WERI-Rb-1 (cell line): ENCODE measurements at regions not wholly inside any gene's neighbourhood (a gene's known extent, or its start where the extent isn't known, plus 50 kb on each side); places are given as distances from the start of the nearest gene placed in this dataset.
"Not testable (repeated sequence)": the region's sequence is repeated elsewhere in the genome, so short reads cannot be mapped to it uniquely, and the experiment has no call there.

Source experiments
- DNase-seq: peaks from one replicate; pipeline ENCODE4 v3.0.0-alpha.2; 2020
- H3K27ac ChIP-seq: fragments of 250-450 bp; sonication (Bioruptor Pico); 2 replicates; pipeline ENCODE4 v1.5.1; 2020; ENCODE audit warnings: mild to moderate bottlenecking, moderate library complexity
- H3K27me3 ChIP-seq: fragments of 250-450 bp; sonication (Bioruptor Pico); 2 replicates; pipeline ENCODE4 v1.5.1; 2021; ENCODE audit warnings: mild to moderate bottlenecking, low read depth, moderate library complexity; ENCODE audit not compliant: insufficient read depth, severe bottlenecking
- H3K36me3 ChIP-seq: fragments of 250-450 bp; sonication (Bioruptor Pico); 2 replicates; pipeline ENCODE4 v1.5.1; 2020; ENCODE audit warnings: mild to moderate bottlenecking, moderate library complexity
- H3K4me3 ChIP-seq: 2 replicates; pipeline ENCODE4 v1.5.1; 2011; ENCODE audit warnings: low read depth, mild to moderate bottlenecking, control low read depth, low read length
- H3K9me3 ChIP-seq: fragments of 250-450 bp; sonication (Bioruptor Pico); 2 replicates; pipeline ENCODE4 v1.5.1; 2021; ENCODE audit warnings: mild to moderate bottlenecking, moderate library complexity; ENCODE audit not compliant: severe bottlenecking
- TF ChIP-seq, protein P1 (sequence below): IDR thresholded peaks from 2 replicates; pipeline ENCODE4 v1.5.1; 2011; ENCODE audit warnings: low read depth, mild to moderate bottlenecking, control low read depth, inconsistent platforms, low read length

DNA sequence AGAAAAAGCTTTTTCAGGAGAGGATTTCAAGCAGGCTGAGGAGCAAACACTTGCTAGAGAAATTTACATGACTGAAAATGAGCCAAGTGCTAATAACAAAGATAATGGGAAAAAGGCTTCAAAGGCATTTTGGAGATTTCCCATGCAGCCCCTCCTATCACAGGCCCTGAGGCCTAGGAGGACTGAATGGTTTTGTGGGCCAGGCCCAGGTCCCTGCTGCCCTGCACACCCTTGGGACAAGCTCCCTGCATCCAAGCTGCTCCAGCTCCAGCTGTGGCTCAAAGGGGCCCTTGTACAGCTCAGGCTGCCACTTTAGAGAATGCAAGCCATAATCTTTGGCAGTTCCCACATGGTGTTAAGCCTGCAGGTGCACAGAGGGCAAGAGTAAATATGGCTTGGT is 154.0 kb upstream of the LMNTD1 start:
- TF ChIP-seq, protein P1, sequence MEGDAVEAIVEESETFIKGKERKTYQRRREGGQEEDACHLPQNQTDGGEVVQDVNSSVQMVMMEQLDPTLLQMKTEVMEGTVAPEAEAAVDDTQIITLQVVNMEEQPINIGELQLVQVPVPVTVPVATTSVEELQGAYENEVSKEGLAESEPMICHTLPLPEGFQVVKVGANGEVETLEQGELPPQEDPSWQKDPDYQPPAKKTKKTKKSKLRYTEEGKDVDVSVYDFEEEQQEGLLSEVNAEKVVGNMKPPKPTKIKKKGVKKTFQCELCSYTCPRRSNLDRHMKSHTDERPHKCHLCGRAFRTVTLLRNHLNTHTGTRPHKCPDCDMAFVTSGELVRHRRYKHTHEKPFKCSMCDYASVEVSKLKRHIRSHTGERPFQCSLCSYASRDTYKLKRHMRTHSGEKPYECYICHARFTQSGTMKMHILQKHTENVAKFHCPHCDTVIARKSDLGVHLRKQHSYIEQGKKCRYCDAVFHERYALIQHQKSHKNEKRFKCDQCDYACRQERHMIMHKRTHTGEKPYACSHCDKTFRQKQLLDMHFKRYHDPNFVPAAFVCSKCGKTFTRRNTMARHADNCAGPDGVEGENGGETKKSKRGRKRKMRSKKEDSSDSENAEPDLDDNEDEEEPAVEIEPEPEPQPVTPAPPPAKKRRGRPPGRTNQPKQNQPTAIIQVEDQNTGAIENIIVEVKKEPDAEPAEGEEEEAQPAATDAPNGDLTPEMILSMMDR: no peak
- no peaks in the 10 kb centered on the region for H3K27me3 ChIP-seq
- peaks cover 3% of the 10 kb centered on the region for H3K9me3 ChIP-seq
- no peak for DNase-seq
- H3K4me3 ChIP-seq: no peak overlapping the region
- no peak overlapping the region for H3K27ac ChIP-seq
- H3K36me3 ChIP-seq: no peaks in the 10 kb centered on the region

- DNase-seq: no peak
- TF ChIP-seq, protein P1: no peak
- Histone ChIP-seq H3K27me3 (no peaks in the 10 kb centered on the region), H3K4me3 (no peak overlapping the region), H3K36me3 (no peaks in the 10 kb centered on the region), H3K9me3 (peaks cover 3% of the 10 kb centered on the region), H3K27ac (no peak overlapping the region)
These were observed 155.6 kb upstream of the LMNTD1 start for GRCh38 chr12:25708661-25709060.

DNA sequence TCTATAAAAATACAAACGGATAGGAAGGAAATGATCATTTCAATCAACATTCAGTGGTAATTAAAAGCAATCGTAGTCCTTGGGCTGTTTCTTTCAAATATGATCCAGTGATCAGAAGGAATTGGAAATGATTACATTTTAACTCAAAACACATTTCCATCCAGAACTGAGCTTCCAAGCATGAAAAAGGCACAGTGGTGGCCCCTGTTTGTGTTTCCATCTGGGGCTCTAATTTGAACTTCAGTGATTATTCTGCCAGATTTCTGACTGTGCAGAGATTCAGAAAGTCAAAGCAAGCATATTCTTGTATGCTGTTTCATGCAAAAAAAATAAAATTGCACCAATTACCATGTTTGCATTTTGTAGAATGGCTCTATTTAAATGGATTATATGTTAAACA is 157.0 kb upstream of the LMNTD1 start:
- Histone ChIP-seq H3K4me3 (no peak overlapping the region), H3K27ac (no peak overlapping the region), H3K9me3 (peaks cover 3% of the 10 kb centered on the region), H3K27me3 (no peaks in the 10 kb centered on the region), H3K36me3 (no peaks in the 10 kb centered on the region)
- TF ChIP-seq, protein P1: no peak
- DNase-seq: no peak

DNA sequence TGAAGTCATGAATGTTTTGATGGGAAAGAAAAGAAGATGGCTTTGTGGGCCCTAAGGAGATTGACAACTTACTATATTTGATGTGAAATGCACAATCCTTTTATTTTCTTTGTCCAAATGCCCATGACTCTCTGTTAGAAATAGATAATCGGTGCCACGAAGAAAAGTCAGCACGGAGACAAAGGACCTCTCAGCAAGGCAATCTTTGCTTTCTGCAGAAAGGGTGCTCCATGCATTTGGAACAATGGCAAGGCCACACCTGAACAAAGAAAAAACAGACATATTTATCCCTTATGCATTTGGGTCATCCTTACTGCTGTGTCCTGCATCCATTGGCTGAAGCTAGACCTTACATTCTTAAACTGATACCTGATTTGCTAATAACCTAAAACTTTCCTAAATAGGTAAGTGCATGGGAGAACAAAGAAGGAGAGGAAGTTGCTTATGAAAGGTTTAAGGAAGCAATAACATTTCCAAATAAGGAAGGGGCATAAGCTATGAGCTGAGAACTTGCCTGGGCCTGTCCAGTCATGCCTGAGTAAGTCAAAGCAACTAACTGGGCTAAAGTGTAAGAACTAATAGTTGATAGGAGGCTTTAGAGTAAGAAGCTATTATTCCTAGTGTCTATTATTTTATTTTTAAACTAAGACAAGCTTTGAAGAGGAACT is 158.0 kb upstream of the LMNTD1 start:
- peak overlapping the region; percentile 35; the same call in 1 of the 2 replicates for H3K27ac ChIP-seq
- not testable (repeated sequence) for H3K4me3 ChIP-seq, H3K36me3 ChIP-seq, H3K9me3 ChIP-seq, DNase-seq, H3K27me3 ChIP-seq

- Histone ChIP-seq H3K36me3 (no peaks in the 10 kb centered on the region), H3K9me3 (peaks cover 3% of the 10 kb centered on the region), H3K27ac (no peak overlapping the region), H3K27me3 (no peaks in the 10 kb centered on the region), H3K4me3 (no peak overlapping the region)
- TF ChIP-seq, protein P1: no peak
- no peak for DNase-seq
These were observed 159.1 kb upstream of the LMNTD1 start for GRCh38 chr12:25712169-25712568.

DNA sequence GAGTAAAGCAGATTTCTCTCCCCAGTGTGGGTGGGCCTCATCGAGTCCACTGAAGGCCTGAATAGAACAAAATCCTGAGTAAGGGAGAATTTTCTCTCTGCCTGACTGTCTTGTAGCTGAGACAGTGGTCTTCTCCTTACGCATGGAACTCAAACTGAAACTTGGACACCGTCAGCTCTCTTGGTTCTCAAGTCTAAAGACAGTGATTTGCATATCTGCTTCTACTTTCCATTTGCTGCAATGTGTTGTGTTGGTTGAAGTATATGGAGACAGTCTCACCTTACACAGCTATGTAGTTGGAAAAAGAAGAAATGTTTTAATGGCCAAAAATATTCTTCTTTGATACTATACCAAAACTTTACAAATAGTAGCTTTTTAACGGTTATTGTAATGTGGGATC is 160.2 kb upstream of the LMNTD1 start:
- H3K27ac ChIP-seq: no peak overlapping the region
- no peaks in the 10 kb centered on the region for H3K36me3 ChIP-seq
- H3K4me3 ChIP-seq: no peak overlapping the region
- H3K27me3 ChIP-seq: no peaks in the 10 kb centered on the region
- TF ChIP-seq, protein P1: no peak
- H3K9me3 ChIP-seq: peaks cover 3% of the 10 kb centered on the region
- DNase-seq: no peak
